GM19239 (cell line): ENCODE measurements at regions not wholly inside any gene's neighbourhood (a gene's known extent, or its start where the extent isn't known, plus 50 kb on each side); places are given as distances from the start of the nearest gene placed in this dataset.
"Not testable (repeated sequence)": the region's sequence is repeated elsewhere in the genome, so short reads cannot be mapped to it uniquely, and the experiment has no call there.

Experiments used
- DNase-seq: peaks from one replicate; pipeline ENCODE4 v3.0.0; 2011; ENCODE audit warnings: low spot score; ENCODE audit not compliant: insufficient read length
- FAIRE-seq: peaks from 2 replicates; lab custom pipeline; 2011; peaks lifted over from hg19 to GRCh38; lab: Jason Lieb, UNC

DNA sequence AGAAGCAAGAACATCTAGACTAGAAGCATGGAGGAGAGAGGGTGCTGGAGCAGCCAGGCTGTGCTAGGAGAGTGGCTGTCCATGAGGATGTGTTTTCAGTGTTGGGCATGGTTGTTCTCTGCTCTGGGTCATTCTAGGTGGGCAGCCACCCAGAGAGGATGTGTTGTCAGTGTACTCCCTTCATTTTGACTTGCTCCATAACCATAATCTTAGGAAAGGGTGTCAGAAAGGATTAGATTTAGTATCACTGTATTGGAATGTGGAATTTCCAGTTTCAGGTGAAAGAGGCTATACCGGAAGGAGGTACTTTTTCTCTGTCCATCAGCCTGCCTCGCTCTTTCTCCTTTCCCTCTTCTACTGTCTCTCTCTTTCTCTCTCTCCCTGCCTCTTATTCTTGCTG lies 474.5 kb upstream of the PODXL start:
- no peak for FAIRE-seq

DNA sequence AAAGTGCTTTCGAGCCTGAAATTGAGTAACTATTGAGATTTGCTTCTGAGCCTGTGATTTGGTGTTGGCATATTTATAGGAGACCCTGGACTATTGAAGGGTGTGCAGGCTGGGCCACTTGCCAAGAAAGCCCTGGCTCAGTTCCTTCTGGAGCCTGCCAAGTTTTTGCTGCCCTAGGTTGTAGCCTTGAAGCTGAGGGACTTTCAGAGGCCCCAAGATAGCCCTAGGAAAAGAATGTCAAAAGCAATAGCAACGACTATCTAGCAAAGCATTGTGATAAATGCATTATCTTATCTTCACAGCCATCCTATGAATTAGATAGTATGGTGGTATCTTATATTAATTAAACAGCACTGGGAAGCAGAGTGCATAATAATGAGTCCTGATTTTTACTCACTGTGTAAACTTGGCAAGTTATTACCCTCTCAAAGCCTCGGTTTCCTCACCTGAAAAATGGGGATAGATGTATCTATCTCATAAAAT lies 473.7 kb upstream of the PODXL start:
- no peak for DNase-seq
- no peak for FAIRE-seq

More for the DNA sequence above, 474.5 kb upstream of the PODXL start:
- no peak for DNase-seq

DNA sequence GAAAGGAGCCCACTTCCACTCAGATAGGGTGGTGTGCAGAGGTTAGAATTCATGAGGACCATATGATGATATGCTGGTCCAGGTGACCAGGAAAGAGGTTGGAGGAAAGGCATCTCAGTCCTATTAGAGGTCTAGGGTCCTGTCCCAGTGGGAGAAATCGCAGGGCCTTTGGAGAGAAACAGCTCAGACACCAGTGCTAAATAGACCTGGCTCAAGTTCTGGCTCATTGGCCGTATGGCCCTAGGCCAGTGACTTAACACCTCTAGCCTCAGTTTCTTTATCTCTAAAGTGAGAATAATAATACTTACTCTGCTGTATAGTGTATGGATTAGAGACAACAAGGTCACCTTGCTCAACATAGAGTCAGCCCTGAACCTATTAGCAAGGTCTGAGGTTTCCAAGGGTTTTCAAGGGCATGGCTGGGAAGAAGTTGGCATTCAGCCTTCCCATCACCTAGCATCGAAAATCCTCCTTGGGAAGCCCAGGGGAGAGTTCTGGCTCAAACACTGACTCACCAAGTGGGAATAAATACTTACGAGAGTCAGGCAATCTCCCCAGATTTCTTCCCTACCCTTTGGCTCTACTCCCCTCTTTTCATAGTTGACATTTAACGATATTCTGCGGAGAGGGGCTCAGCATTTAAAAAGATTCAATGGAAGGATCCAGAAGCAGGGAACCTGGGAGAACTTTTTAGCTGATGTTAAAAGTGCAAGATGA lies 473.1 kb upstream of the PODXL start:
- FAIRE-seq (no peak), DNase-seq (no peak)

DNA sequence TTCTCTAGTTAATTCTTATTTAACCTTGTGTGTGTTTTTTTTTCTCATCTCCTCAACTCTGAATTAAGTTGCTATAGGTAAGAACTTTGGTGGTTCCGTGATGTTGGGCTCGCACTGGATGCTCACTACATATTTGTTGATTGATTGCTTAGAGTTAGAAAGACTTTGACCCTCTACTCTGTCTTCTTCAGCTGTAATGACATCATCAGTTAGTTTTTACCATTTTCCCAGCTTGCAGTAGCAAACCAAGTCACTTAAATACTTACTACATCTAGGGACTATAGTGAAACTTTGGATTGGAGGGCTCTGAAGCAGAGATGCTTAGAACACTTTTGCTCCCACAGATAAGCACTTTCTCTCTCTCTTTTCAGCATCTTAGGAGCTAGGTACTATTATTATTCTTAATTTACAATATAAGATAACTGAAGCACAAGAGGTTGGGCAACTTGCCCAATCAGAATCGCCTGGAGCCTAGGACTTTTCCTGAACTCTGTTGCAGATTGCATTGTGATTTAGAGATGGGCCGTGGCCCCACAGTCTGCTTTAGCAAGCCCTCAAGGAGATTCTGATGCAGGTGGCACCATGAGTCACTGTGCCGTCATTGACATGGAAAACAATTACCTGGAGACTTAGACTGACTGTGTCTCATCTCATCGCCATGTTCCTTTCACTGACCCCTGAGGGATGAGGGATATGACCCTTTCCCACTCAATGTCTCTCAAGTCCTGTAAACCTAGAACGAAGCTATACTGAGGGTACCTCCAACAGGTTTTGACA lies 471.9 kb upstream of the PODXL start:
- DNase-seq (no peak), FAIRE-seq (no peak)

DNA sequence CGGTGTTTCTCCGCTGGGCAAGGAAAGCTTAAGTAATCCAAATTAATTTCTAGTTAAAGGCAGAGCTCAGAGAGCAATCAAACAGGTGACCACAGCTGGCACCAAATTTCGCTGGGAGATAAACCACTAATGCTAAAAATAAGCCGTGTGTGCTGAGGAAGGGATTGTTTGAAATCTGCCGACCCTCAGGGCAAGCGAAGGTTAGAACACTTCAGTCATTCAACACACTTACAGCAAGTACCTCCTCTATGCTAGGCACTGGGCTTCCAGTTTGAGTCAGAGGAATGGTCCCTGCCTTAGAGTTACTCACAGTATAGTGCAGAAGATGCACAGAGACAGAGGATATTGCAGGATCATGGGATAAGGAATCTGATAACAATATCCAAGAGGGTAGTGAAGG lies 467.9 kb upstream of the PODXL start:
- DNase-seq: no peak

DNA sequence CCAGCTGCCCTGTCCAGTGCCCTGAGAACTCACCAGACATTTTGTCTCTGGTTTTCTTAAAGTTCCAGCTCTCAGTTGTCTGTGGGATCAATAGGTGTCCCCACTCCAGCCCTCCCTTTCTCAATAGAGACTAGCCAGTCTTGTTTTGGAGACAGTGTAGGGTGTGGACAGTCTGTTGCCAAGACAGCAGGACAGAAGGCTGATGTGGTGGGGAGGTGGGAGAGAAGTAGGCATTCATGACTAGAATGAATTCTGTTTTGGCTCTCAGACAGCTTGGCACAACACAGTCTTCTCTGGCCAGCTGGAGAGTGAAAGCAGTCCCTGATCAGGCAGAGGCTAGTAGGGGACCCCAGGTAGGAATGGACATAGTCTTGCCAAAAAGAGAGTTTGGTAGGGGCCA lies 467.0 kb upstream of the PODXL start:
- no peak for FAIRE-seq

More for the DNA sequence above, 467.9 kb upstream of the PODXL start:
- FAIRE-seq: no peak

DNA sequence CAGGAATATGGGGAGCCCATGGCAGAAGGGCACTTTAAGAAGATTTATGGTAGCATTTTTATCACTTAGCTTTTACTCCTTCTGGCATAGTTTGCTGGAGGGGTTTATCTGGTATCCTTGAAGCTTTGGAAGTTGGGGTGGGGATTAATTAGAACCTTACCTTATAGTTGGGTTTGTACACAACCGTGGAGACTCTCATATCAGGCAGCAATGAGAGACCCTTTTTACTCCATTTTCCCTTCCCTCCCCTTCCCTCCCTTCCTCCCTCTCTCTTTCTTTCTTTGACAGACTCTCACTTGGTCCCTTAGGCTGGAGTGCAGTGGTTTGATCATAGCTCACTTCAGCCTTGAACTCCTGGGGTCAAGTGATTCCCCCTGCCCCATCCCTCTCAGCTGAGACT lies 465.8 kb upstream of the PODXL start:
- DNase-seq: no peak
- no peak for FAIRE-seq

More for the DNA sequence above, 467.0 kb upstream of the PODXL start:
- no peak for DNase-seq

DNA sequence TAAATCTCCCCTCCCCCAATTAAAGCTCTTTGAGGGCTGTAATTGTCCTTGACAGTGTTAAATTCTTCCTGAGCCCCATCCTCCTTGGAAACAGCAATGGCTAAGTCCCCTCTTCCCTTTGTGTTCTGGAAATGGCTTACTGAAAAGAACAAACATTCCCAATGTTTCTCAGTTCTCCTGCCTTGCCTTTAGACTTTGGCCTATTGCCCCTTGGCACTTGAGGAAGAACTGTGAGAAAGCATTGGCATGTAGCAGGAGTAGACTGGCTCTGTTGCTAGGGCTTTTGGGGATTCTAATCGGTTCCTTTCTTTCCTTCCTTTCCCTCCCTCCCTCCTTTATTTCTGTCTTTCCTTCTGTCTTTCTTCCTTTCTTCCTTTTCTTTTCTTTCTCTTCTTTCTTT lies 463.3 kb upstream of the PODXL start:
- no peak for DNase-seq
- no peak for FAIRE-seq

DNA sequence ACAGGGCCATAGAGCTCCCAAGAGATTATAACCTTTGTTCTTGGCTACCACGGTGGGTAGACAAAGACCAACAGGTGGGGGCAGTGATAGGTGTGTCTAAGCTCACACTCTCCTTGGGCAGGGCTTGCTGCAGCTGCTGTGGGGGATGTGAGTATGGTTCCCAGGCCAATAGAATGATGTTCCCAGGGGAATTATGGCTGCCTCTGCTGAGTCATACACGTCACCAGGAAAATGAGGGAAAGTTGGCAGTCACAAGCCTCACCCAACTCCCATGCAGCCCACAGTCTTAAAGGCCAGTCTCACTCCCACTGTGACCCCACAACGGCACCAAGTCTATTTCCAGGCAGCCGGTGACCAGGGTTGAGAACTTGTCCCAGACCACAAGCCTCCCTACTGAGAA lies 453.4 kb upstream of the PODXL start:
- no peak for FAIRE-seq

DNA sequence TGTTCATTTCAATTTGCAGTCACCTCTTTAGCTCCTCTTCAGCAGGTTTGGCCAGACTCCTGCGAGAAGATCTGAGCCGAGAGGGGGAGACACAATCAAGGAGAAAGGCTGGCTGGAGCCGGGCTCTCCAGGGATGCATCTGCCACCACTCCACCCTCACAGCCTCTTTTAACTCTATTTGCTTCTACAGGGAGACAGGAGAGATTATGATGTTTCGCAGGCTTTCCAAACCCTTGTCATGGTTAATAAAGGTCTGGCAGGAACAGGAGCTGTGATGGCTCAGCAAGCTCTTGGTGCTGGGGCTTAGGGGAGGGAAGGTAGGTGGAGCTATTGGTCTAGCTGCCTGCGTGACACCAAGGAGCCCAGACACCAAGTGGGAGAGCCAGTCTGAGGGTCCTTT lies 448.1 kb upstream of the PODXL start:
- no peak for FAIRE-seq

More for the DNA sequence above, 453.4 kb upstream of the PODXL start:
- DNase-seq: no peak

DNA sequence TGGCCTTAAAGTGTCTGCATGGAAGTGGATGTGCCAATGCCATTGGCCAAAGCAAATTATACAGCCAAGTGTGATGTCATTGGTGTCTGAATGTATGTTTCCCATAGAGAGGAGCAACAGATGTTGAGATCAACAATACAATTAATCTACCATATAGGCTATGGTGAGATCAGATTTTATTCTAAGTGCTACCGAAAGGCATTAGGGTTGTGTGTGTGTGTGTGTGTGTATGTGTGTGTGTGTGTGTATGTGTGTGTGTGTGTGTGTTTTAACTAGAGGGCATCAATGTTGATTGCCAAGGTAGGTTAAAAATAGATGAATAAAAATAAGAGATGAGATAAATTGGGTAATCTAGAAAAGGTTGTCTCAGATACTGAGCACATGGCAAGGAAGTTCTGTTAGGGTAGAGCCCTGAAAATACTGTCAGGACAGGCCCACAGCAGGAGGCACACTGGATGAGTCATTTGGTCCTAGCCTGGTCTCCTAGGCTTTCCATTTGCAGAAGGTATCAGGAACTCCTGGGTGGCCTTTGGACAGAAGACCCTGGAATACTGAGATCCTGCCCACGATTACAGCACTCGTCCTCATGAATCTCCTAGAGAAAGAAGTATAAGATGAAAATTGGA lies 446.0 kb upstream of the PODXL start:
- DNase-seq (no peak), FAIRE-seq (no peak)

More for the DNA sequence above, 448.1 kb upstream of the PODXL start:
- DNase-seq: no peak

DNA sequence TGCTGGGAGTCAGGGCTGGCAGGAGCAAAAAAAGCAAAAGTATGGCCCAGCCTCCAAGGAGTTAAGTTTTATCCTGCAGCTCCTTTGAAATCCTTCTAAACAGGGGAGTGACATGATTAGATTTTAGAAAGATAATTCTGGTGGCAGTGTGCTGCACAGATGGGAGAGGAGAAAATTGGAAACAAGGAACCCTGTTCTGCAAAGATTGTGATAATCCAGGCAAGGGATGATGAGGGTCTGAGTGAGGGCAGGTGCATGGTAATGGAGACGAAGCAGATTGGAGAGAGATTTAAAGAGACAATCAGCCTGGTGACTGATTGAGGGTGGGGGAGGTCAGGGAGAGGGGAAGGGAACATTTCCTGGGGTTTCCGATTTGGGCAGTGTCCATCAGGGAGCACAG lies 444.7 kb upstream of the PODXL start:
- DNase-seq: no peak
- no peak for FAIRE-seq

DNA sequence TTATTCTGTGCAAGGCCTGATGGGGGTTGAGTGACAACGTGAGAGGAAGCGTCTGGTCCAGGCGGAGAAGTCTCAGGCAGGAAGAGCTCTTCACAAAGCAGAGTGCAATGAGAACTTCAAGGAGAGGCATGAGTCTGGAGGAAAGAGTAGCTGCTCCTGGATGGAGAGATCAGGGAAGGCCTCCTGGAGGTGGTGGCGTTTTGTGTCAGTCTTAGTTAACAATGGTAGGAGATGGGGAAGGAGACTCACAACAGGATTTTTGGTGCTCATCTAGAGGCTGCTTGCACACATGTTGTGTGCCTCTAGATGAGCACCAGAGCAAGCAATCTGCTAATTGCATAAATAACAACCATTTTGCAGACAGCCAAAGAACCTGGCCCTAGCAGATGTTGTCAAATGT lies 442.8 kb upstream of the PODXL start:
- no peak for FAIRE-seq

DNA sequence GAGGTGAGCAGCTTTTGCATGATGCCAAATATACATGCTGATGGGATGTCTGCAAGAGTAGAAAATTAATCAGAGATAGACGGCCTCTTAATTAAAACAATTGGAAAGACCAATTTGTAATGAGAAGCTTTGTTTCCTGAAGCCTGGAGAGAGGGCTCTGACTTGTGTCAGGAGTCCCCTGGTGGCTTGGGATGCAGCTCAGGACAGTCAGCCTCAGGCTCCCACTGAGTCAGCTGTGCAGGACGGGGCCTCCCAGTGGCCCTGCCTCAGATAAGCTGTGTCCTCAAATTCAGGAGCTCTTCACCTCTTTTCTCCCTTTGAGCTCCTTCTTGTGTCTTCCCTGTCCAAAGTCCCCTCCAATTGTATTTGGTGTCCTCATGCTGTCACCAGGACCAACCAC lies 438.9 kb upstream of the PODXL start:
- no peak for DNase-seq
- FAIRE-seq: no peak

More for the DNA sequence above, 442.8 kb upstream of the PODXL start:
- DNase-seq: no peak

DNA sequence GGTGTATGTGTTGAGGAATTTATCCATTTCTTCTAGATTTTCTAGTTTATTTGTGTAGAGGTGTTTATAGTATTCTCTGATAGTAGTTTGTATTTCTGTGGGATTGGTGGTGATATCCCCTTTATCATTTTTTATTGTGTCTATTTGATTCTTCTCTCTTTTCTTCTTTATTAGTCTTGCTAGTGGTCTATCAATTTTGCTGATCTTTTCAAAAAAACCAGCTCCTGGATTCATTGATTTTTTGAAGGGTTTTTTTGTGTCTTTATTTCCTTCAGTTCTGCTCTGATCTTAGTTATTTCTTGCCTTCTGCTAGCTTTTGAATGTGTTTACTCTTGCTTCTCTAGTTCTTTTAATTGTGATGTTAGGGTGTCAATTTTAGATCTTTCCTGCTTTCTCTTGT lies 424.6 kb upstream of the PODXL start:
- not testable (repeated sequence) for DNase-seq, FAIRE-seq

DNA sequence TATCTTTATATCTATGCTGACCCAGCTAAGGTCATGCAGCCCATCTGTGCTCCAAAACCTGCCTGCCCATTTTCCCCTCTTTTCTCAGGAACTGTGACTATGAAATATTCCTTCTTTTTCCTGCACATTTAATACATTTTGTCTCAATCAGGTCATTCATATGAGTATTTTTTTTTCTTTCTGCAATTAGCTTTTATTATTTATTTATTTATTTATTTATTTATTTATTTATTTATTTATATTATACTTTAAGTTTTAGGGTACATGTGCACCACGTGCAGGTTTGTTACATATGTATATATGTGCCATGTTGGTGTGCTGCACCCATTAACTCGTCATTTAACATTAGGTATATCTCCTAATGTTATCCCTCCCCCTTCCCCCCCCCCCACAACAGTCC lies 421.7 kb upstream of the PODXL start:
- FAIRE-seq, DNase-seq: not testable (repeated sequence)

DNA sequence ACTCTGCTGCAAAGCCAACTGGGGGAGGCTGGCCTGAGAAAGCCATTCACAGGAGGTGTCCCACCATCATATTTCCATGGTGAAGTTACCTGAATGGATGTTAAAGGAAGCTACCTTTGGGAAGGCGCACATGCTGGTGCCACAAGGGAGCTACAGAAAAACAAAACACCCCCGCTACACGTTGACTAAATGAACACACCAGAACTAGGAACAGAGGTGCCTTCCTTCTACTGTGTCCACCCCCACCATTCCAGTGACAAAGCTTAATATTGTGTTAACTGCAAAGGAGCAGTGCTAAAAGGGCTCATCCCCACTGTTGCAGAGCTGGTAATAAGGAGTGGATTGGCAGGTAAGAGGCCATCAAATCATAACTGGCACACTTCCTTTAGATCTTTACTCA lies 420.0 kb upstream of the PODXL start:
- no peak for FAIRE-seq

DNA sequence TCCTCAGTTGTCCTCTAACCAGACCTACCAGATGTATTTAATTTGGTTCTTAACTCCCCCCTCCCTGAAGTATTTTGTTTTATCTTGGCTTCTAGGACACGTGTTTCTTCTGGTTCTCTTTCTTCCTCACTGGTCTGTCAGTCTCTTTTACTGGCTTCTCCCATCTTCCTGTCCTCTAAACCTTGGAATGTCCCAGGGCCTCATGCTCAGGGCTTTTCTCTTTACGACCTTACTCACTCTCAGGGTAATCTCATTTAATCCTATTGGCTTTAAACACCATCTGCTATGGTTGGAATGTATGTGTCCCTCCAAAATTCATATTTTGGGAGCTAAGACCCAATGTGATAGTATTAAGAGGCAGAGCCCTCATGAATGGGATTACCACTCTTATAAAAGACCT lies 418.2 kb upstream of the PODXL start:
- no peak for DNase-seq
- FAIRE-seq: no peak

More for the DNA sequence above, 420.0 kb upstream of the PODXL start:
- DNase-seq: no peak

DNA sequence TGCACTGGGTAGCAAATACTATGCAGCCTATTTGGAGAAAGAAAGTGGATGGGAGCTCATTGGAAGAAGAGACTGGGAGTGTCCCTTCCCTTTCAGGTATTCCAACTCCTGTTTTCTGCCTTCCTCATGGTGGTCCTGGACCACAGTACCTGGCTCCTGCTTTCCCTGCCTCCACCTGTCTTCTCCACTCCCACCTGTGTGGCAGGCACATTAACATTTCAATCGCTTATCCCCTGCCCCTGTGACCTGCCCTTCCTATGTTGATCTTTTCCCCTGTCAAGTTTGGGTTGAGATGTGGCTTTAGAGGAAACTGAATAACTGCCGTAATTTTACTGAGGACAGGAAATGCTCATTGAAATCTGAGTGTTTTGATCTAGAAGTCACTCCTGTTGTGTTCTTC lies 415.8 kb upstream of the PODXL start:
- DNase-seq (no peak), FAIRE-seq (no peak)

DNA sequence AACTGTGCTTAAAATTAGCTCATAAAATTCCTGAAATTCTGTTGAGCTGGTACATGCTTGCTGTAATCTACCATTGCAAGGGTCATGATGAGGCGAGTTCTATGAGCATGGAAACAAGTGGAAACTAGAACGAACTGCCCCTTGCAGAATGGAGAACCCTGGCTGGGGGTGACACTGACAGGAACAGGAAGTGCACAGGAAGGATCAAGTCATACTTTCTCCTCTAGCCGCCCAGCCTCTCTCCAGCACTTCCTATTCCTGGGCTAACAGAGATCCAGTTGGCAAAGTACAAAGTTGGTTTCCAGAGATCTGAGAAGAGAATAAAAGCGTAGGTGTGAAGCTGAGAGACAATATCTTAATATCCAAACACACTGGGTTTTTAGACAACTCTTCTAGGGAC lies 414.2 kb upstream of the PODXL start:
- FAIRE-seq (no peak), DNase-seq (no peak)

DNA sequence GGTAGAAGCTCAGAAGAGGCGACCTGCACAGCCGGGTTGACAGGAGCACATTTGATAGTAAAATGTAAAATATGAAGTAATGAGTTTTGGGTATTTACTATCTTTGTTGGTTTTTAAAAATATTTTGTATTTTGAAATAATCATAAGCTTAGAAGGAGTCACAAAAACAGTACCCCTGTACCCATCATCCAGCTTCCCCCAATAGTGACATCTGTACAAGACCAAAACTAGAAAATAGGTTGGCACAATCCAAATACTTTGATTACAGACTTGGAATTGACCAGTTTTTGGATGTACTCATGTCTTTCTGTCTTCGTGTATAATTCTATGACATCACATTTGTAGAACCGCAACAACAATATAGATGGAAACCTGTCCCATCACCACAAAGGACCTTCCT lies 413.1 kb upstream of the PODXL start:
- FAIRE-seq (no peak), DNase-seq (no peak)
